Astrocyte (in vitro differentiated cells and primary cell): ENCODE measurements at regions not wholly inside any gene's neighbourhood (a gene's known extent, or its start where the extent isn't known, plus 50 kb on each side); places are given as distances from the start of the nearest gene placed in this dataset.

ENCODE experiments used
- DNase-seq: peaks from one replicate; pipeline ENCODE4 v3.0.0-alpha.2; 2010; ENCODE audit warnings: low read depth
- FAIRE-seq: peaks from 2 replicates; lab custom pipeline; 2011; peaks lifted over from hg19 to GRCh38; lab: Jason Lieb, UNC
- H2AFZ ChIP-seq: 2 replicates; pipeline ENCODE4 v1.6.0; 2012; ENCODE audit warnings: low read depth, low read length, inconsistent platforms
- H3K27ac ChIP-seq: 2 replicates; pipeline ENCODE4 v1.5.1; 2011; ENCODE audit warnings: low read depth, low read length, inconsistent platforms
- H3K27me3 ChIP-seq: 2 replicates; pipeline ENCODE4 v1.6.0; 2011; ENCODE audit warnings: low read length, inconsistent platforms; ENCODE audit not compliant: insufficient read depth
- H3K36me3 ChIP-seq: 2 replicates; pipeline ENCODE4 v1.5.1; 2011; ENCODE audit warnings: low read length, inconsistent platforms; ENCODE audit not compliant: insufficient read depth
- H3K4me1 ChIP-seq: 2 replicates; pipeline ENCODE4 v1.5.1; 2011; ENCODE audit warnings: low read length, inconsistent platforms; ENCODE audit not compliant: insufficient read depth
- H3K4me2 ChIP-seq: 2 replicates; pipeline ENCODE4 v1.6.0; 2012; ENCODE audit warnings: low read length, inconsistent platforms
- H3K4me3 ChIP-seq: 2 replicates; pipeline ENCODE4 v1.5.1; 2011; ENCODE audit warnings: low read depth, mild to moderate bottlenecking, low read length, inconsistent platforms; ENCODE audit not compliant: insufficient read depth
- H3K79me2 ChIP-seq: 2 replicates; pipeline ENCODE4 v1.6.0; 2012; ENCODE audit warnings: mild to moderate bottlenecking, low read length, inconsistent platforms; ENCODE audit not compliant: insufficient read depth
- H3K9ac ChIP-seq: 2 replicates; pipeline ENCODE4 v1.6.0; 2012; ENCODE audit warnings: mild to moderate bottlenecking, low read length, inconsistent platforms
- H3K9me3 ChIP-seq: 2 replicates; pipeline ENCODE4 v1.5.1; 2012; ENCODE audit warnings: low read depth, mild to moderate bottlenecking, low read length, inconsistent platforms; ENCODE audit not compliant: insufficient read depth
- H4K20me1 ChIP-seq: 2 replicates; pipeline ENCODE4 v1.6.0; 2012; ENCODE audit warnings: low read length, inconsistent platforms; ENCODE audit not compliant: insufficient read depth
- H3K27ac Mint-ChIP-seq: one replicate; pipeline ENCODE4 v1.8.0; 2021; ENCODE audit warnings: mild to moderate bottlenecking, mixed read lengths; ENCODE audit not compliant: unreplicated experiment
- H3K27me3 Mint-ChIP-seq: one replicate; pipeline ENCODE4 v1.8.0; 2021; ENCODE audit warnings: low read depth, mixed read lengths; ENCODE audit not compliant: unreplicated experiment
- H3K36me3 Mint-ChIP-seq: one replicate; pipeline ENCODE4 v1.8.0; 2021; ENCODE audit warnings: low read depth, mixed read lengths; ENCODE audit not compliant: unreplicated experiment
- H3K4me1 Mint-ChIP-seq: one replicate; pipeline ENCODE4 v1.8.0; 2021; ENCODE audit warnings: low read depth, mixed read lengths; ENCODE audit not compliant: unreplicated experiment
- H3K4me3 Mint-ChIP-seq: one replicate; pipeline ENCODE4 v1.8.0; 2021; ENCODE audit warnings: mild to moderate bottlenecking, moderate library complexity, mixed read lengths; ENCODE audit not compliant: unreplicated experiment
- H3K9me3 Mint-ChIP-seq: one replicate; pipeline ENCODE4 v1.8.0; 2021; ENCODE audit warnings: mild to moderate bottlenecking, mixed read lengths; ENCODE audit not compliant: unreplicated experiment
- CTCF ChIP-seq: IDR thresholded peaks from 2 replicates; pipeline ENCODE4 v1.5.1; 2011; ENCODE audit warnings: low read depth, mild to moderate bottlenecking, inconsistent platforms, low read length, moderate library complexity; ENCODE audit not compliant: insufficient read depth
- EZH2 ChIP-seq: IDR thresholded peaks from 2 replicates; pipeline ENCODE4 v1.6.1; 2012; ENCODE audit warnings: mild to moderate bottlenecking, low read length, inconsistent platforms; ENCODE audit not compliant: insufficient read depth

- no peak overlapping the region for H3K4me3 ChIP-seq
- H3K4me1 ChIP-seq = no peaks in the 10 kb centered on the region
- H2AFZ ChIP-seq = no peak overlapping the region
- H3K27me3 ChIP-seq = no peaks in the 10 kb centered on the region
- TF ChIP-seq EZH2 (no peak), CTCF (no peak)
- no peak for FAIRE-seq
- Mint-ChIP-seq H3K27me3 (no peaks in the 10 kb centered on the region), H3K27ac (no peak overlapping the region), H3K9me3 (no peaks in the 10 kb centered on the region), H3K4me1 (no peaks in the 10 kb centered on the region), H3K36me3 (no peaks in the 10 kb centered on the region), H3K4me3 (no peak overlapping the region)
- H3K9me3 ChIP-seq = no peaks in the 10 kb centered on the region
- no peaks in the 10 kb centered on the region for H3K36me3 ChIP-seq
- no peak for DNase-seq
- no peaks in the 10 kb centered on the region for H4K20me1 ChIP-seq
- H3K9ac ChIP-seq = no peak overlapping the region
- no peak overlapping the region for H3K4me2 ChIP-seq
- H3K79me2 ChIP-seq = no peaks in the 10 kb centered on the region
- H3K27ac ChIP-seq = no peak overlapping the region
These were observed 306.9 kb upstream of the ADGRB3 start for GRCh38 chr6:68328156-68328555.

- Histone ChIP-seq H3K9me3 (no peaks in the 10 kb centered on the region), H3K36me3 (no peaks in the 10 kb centered on the region), H3K9ac (no peak overlapping the region), H3K27ac (no peak overlapping the region), H3K27me3 (no peaks in the 10 kb centered on the region), H2AFZ (no peak overlapping the region), H3K4me1 (no peaks in the 10 kb centered on the region), H3K4me2 (no peak overlapping the region), H3K79me2 (no peaks in the 10 kb centered on the region), H4K20me1 (no peaks in the 10 kb centered on the region), H3K4me3 (no peak overlapping the region)
- DNase-seq = no peak
- no peaks in the 10 kb centered on the region for H3K4me1 Mint-ChIP-seq
- H3K36me3 Mint-ChIP-seq = no peaks in the 10 kb centered on the region
- H3K27ac Mint-ChIP-seq = no peak overlapping the region
- no peak overlapping the region for H3K4me3 Mint-ChIP-seq
- H3K27me3 Mint-ChIP-seq = no peaks in the 10 kb centered on the region
- TF ChIP-seq CTCF (no peak), EZH2 (no peak)
- H3K9me3 Mint-ChIP-seq = no peaks in the 10 kb centered on the region
- no peak for FAIRE-seq
These were observed 308.3 kb upstream of the ADGRB3 start for GRCh38 chr6:68326762-68327161.

- no peaks in the 10 kb centered on the region for H3K36me3 Mint-ChIP-seq
- no peak overlapping the region for H3K27ac ChIP-seq
- no peak overlapping the region for H3K27ac Mint-ChIP-seq
- no peaks in the 10 kb centered on the region for H3K36me3 ChIP-seq
- no peak overlapping the region for H2AFZ ChIP-seq
- no peak overlapping the region for H3K4me3 Mint-ChIP-seq
- no peak overlapping the region for H3K4me3 ChIP-seq
- H3K27me3 ChIP-seq = no peaks in the 10 kb centered on the region
- FAIRE-seq (no peak), DNase-seq (no peak)
- TF ChIP-seq EZH2 (no peak), CTCF (no peak)
- no peaks in the 10 kb centered on the region for H3K9me3 ChIP-seq
- no peaks in the 10 kb centered on the region for H3K4me1 ChIP-seq
- H3K9ac ChIP-seq = no peak overlapping the region
- H3K4me1 Mint-ChIP-seq = no peaks in the 10 kb centered on the region
- H3K27me3 Mint-ChIP-seq = no peaks in the 10 kb centered on the region
- H4K20me1 ChIP-seq = no peaks in the 10 kb centered on the region
- no peaks in the 10 kb centered on the region for H3K79me2 ChIP-seq
- no peaks in the 10 kb centered on the region for H3K9me3 Mint-ChIP-seq
- H3K4me2 ChIP-seq = no peak overlapping the region
These were observed 317.7 kb upstream of the ADGRB3 start for GRCh38 chr6:68317366-68317765.
